GM13977 (cell line): ENCODE measurements at regions not wholly inside any gene's neighbourhood (a gene's known extent, or its start where the extent isn't known, plus 50 kb on each side); places are given as distances from the start of the nearest gene placed in this dataset.

Experiments
- DNase-seq: peaks from one replicate; pipeline ENCODE4 v3.0.0; 2012; ENCODE audit warnings: low spot score
- in situ Hi-C: fragments of 300-500 bp; cut with MboI; formaldehyde crosslinking; loops from one replicate; pipeline ENCODE4 v1.12.0; 2022; ENCODE audit warnings: low sequenced_read_pairs, low pct_unique_long_range_greater_than_20kb, mixed read lengths, inconsistent platforms; ENCODE audit not compliant: unreplicated experiment
- TF ChIP-seq, protein P1 (sequence below): IDR thresholded peaks from 2 replicates; pipeline ENCODE4 v1.5.1; 2012; ENCODE audit warnings: mild to moderate bottlenecking, control low read depth; ENCODE audit not compliant: insufficient read depth; ENCODE audit errors: extremely low read depth, missing control alignments

DNA sequence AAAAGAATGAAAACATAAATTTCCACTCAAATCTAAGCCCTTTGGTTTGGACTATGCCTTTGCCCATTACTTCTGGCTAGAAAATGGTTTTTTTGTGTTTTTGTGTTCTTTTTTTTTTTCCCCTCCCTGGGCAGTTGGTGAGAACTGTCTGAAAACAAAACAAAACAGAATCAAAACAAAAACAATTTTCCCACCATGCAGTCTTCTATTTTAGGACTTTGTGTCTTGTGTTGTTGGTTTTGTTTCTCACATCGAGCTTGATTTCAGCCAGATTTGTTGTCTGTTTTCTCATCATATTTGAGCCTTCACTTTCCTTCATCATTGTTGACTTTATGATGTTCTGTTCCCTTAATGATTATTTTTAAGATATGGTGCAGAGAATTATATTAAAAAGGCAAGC, 206.3 kb downstream of the MACC1 start:
- TF ChIP-seq, protein P1, sequence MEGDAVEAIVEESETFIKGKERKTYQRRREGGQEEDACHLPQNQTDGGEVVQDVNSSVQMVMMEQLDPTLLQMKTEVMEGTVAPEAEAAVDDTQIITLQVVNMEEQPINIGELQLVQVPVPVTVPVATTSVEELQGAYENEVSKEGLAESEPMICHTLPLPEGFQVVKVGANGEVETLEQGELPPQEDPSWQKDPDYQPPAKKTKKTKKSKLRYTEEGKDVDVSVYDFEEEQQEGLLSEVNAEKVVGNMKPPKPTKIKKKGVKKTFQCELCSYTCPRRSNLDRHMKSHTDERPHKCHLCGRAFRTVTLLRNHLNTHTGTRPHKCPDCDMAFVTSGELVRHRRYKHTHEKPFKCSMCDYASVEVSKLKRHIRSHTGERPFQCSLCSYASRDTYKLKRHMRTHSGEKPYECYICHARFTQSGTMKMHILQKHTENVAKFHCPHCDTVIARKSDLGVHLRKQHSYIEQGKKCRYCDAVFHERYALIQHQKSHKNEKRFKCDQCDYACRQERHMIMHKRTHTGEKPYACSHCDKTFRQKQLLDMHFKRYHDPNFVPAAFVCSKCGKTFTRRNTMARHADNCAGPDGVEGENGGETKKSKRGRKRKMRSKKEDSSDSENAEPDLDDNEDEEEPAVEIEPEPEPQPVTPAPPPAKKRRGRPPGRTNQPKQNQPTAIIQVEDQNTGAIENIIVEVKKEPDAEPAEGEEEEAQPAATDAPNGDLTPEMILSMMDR: no peak

DNA sequence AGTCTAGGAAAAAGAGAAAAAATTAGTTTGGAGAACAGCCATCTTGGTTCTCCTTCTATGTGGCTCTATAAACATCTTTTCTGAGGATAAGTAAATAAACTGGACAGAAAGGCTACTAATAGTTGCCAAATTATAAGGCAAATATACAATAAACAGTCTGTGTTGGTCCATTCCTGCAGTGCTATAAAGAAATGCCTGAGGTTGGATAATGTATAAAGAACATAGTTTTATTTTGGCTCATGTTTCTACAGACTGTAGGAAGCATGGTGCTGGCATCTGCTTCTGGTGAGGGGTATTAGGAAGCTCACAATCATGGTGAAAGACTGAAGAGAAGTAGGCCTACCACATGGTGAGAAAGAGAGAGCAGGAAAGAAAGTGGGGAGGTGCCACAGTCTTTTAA, 209.7 kb downstream of the MACC1 start:
- in situ Hi-C loops: no loop called here
- DNase-seq: no peak
- TF ChIP-seq, protein P1: no peak

More for the DNA sequence above, 206.3 kb downstream of the MACC1 start:
- in situ Hi-C loops: no loop called here
- DNase-seq: no peak

DNA sequence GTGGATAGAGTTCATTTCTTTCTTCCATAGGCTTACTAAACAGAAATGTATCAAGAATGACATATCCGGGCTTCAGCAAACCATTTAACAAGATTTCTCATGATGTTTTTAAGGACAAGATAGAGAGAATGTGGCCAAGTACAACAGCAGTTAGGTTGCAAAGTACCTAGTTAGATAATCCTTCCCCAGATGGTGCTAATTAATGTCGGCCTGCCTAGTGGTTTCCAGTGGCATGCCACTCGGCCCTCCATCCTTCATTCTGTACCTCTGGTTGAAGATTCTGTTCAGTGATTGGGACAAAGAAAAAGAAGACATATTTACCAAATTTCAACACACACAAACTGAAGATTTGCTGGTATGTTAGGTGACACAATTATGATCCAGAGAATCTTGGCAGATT, 212.1 kb downstream of the MACC1 start:
- in situ Hi-C loops: no loop called here
- no peak for DNase-seq
- TF ChIP-seq, protein P1: no peak

DNA sequence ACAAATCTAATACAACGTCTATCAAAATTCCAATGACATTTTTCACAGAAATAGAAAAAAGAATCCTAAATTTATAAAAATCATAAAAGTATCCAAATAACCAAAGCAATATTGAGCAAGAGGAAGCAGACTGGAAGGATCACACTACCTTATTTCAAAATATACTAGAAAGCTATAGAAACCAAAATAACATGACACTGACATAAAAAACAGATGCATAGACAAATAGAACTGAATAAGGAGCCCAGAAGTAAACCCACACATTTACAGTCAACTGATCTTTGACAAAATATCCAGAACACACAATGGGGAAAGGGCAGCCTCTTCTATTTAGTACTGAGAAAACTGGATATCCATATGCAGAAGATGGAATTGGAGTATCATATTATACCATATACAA, 217.5 kb downstream of the MACC1 start:
- no peak for DNase-seq
- TF ChIP-seq, protein P1: no peak
- in situ Hi-C loops: loop anchor here (25.0 kb wide), 3 partner anchors 163 to 313 kb away; partner anchors contain the start of gene TMEM196

DNA sequence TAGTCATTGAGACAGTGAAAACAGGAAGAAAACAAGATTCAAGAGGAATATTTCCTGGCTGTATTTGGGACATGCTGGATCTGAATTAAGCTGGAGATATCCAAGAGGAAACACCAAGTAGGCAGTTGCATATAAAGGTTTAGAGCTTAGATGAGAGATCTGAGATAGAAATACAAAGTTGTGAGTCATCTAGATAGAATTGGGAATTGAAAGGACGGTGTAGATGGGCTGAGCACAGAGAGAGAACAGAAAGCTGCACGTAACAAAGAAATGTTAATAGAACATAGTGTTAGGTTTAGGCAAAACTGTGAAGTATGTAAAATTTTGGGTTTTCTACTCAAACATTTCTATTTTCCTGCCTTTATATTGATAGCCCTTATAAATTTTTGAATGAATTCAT, 218.5 kb upstream of the TMEM196 start:
- TF ChIP-seq, protein P1: no peak
- DNase-seq: no peak
- in situ Hi-C loops: loop anchor here (25.0 kb wide), 3 partner anchors 170 to 320 kb away; partner anchors contain the start of gene TMEM196

DNA sequence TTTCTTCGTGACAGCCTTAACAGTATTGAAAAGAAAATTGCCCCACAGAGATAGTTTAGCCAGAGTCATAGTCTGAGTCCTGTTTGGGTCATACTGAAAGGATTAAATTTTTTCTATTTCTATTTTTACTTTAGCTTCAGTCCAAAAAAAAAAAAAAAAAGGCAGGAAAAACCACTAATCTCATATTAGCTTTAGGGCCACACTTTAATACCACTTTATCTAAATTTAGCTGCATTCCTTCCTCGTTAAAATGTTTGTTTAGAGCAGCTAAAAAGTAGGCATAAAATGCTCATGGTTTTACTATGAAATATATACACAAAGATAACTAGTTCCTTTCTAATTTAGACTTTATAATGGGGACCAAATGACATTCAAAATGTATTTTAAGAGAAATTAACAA, 216.5 kb upstream of the TMEM196 start:
- in situ Hi-C loops: loop anchor here (10.0 to 25.0 kb wide), 4 partner anchors 172 to 605 kb away; partner anchors contain the start of gene TMEM196
- TF ChIP-seq, protein P1: no peak
- no peak for DNase-seq
